ENCODE measurements at regions not wholly inside any gene's neighbourhood (a gene's known extent, or its start where the extent isn't known, plus 50 kb on each side); places are given as distances from the start of the nearest gene placed in this dataset.
"Not testable (repeated sequence)": the region's sequence is repeated elsewhere in the genome, so short reads cannot be mapped to it uniquely, and the experiment has no call there.

GRCh38 chr6:80793411-80793810 lies 686.9 kb downstream of the BCKDHB start:
- TF ChIP-seq CTCF (IDR thresholded peaks at IDR 0.05) (no peak), POLR2A (IDR thresholded peaks at IDR 0.05; ENCODE audit: low read depth) (no peak), POLR2AphosphoS5 (IDR thresholded peaks at IDR 0.05) (no peak)
- H3K4me3 ChIP-seq, result no peak overlapping the region
- DNase-seq (ENCODE audit: extremely low spot score), result no peak
- no peaks in the 10 kb centered on the region for H3K36me3 ChIP-seq
- WGBS, result 85% methylated on average over 2 of the region's 2 CpGs
- H3K4me1 ChIP-seq, result peaks cover 0 to 4% (median 0%) of the 10 kb centered on the region in 4 donors
- intact Hi-C loops (cut with DNase I), result no loop called here
- no peak overlapping the region for H3K27ac ChIP-seq (replicated peaks in 1 of 4)
- no peaks in the 10 kb centered on the region for H3K27me3 ChIP-seq
- no peaks in the 10 kb centered on the region for H3K9me3 ChIP-seq

- no peak for TF ChIP-seq POLR2AphosphoS5 (IDR thresholded peaks at IDR 0.05)
- TF ChIP-seq EP300 (IDR thresholded peaks at IDR 0.05), result no peak
- TF ChIP-seq CTCF (IDR thresholded peaks at IDR 0.05), result no peak
- TF ChIP-seq POLR2A (IDR thresholded peaks at IDR 0.05; ENCODE audit: low read depth), result no peak
- DNase-seq (ENCODE audit: extremely low spot score), result no peak
- Histone ChIP-seq H3K4me3 (no peak overlapping the region), H3K27ac (replicated peaks in 1 of 4) (no peak overlapping the region), H3K4me1 (peaks cover 0 to 4% (median 0%) of the 10 kb centered on the region in 4 donors), H3K36me3 (no peaks in the 10 kb centered on the region), H3K9me3 (no peaks in the 10 kb centered on the region), H3K27me3 (no peaks in the 10 kb centered on the region)
- intact Hi-C loops (cut with DNase I), result no loop called here
Observed at GRCh38 chr6:80792151-80792550, 685.7 kb downstream of the BCKDHB start.

DNA sequence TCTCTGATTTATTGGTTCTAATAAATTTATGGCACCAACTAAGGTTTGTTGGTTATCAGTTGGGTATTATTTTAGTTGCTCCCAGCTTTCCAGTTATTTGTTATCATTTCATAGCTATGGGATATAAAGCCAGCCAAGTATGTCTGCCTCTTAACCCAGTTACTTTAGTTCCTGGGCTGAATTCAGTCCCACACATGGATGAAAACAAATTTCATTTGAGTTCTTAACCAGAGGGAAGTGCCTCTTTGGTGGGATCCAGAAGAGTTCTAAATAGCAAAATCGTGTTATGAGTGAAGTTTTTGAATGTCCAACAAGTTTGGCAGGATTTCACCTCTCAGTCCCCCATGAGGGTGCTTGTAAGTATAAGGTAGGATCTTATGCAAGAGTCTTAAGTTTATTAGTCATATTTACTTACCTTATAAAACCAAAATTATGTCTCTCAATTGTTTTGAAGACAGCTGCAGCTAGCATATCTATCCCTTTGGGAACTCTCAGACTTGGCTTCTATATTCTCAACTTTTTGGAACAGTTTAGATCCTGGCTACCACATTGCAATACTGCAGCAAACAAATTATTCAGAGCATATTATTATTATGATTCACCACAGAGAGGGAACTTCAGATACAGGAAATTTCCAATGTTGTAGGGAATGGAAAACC lies 683.6 kb downstream of the BCKDHB start:
- no peaks in the 10 kb centered on the region for H3K36me3 ChIP-seq
- no peak overlapping the region for H3K4me3 ChIP-seq
- TF ChIP-seq POLR2A (IDR thresholded peaks at IDR 0.05; ENCODE audit: low read depth), result no peak
- no peak for TF ChIP-seq POLR2AphosphoS5 (IDR thresholded peaks at IDR 0.05)
- no peak for TF ChIP-seq EP300 (IDR thresholded peaks at IDR 0.05)
- TF ChIP-seq CTCF (IDR thresholded peaks at IDR 0.05), result no peak
- H3K27me3 ChIP-seq, result no peaks in the 10 kb centered on the region
- WGBS, result 50% methylated on average over 1 of the region's 1 CpG
- peak overlapping the region in 3 of 4 donors; percentile 30 to 46 (median 38) for H3K27ac ChIP-seq (replicated peaks in 1 of 4)
- intact Hi-C loops (cut with DNase I), result no loop called here
- DNase-seq (ENCODE audit: extremely low spot score), result no peak
- no peaks in the 10 kb centered on the region for H3K9me3 ChIP-seq
- peaks cover 0 to 4% (median 0%) of the 10 kb centered on the region in 4 donors for H3K4me1 ChIP-seq

DNA sequence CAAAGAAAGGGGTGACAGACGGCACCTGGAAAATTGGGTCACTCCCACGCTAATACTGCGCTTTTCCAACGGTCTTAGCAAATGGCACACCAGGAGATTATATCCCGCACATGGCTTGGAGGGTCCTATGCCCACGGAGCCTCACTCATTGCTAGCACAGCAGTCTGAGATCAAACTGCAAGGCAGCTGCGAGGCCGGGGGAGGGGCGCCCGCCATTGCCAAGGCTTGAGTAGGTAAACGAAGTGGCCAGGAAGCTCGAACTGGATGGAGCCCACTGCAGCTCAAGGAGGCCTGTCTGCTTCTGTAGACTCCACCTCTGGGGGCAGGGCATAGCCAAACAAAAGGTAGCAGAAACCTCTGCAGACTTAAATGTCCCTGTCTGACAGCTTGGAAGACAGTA lies 676.8 kb downstream of the BCKDHB start:
- H3K27ac ChIP-seq (replicated peaks in 1 of 4); intact Hi-C loops (cut with DNase I); H3K4me1 ChIP-seq; DNase-seq (ENCODE audit: extremely low spot score); H3K27me3 ChIP-seq; H3K9me3 ChIP-seq; H3K4me3 ChIP-seq; H3K36me3 ChIP-seq: not testable (repeated sequence)
- WGBS, result 93% methylated on average over 12 of the region's 12 CpGs

- no peak overlapping the region for H3K27ac ChIP-seq (replicated peaks in 1 of 4)
- H3K36me3 ChIP-seq, result no peaks in the 10 kb centered on the region
- WGBS, result 23% methylated on average over 2 of the region's 2 CpGs
- intact Hi-C loops (cut with DNase I), result no loop called here
- TF ChIP-seq EP300 (IDR thresholded peaks at IDR 0.05) (no peak), POLR2A (IDR thresholded peaks at IDR 0.05; ENCODE audit: low read depth) (no peak), CTCF (IDR thresholded peaks at IDR 0.05) (no peak), POLR2AphosphoS5 (IDR thresholded peaks at IDR 0.05) (no peak)
- H3K27me3 ChIP-seq, result no peaks in the 10 kb centered on the region
- H3K4me1 ChIP-seq, result peaks cover 0 to 8% (median 4%) of the 10 kb centered on the region in 4 donors
- H3K4me3 ChIP-seq, result no peak overlapping the region
- DNase-seq (ENCODE audit: extremely low spot score), result no peak
- H3K9me3 ChIP-seq, result no peaks in the 10 kb centered on the region
Observed at GRCh38 chr6:80771941-80772340, 665.5 kb downstream of the BCKDHB start.

Data from esophagus muscularis mucosa (tissue), 4 donors.